ENCODE measurements at regions not wholly inside any gene's neighbourhood (a gene's known extent, or its start where the extent isn't known, plus 50 kb on each side); places are given as distances from the start of the nearest gene placed in this dataset.
"Not testable (repeated sequence)": the region's sequence is repeated elsewhere in the genome, so short reads cannot be mapped to it uniquely, and the experiment has no call there.

DNA sequence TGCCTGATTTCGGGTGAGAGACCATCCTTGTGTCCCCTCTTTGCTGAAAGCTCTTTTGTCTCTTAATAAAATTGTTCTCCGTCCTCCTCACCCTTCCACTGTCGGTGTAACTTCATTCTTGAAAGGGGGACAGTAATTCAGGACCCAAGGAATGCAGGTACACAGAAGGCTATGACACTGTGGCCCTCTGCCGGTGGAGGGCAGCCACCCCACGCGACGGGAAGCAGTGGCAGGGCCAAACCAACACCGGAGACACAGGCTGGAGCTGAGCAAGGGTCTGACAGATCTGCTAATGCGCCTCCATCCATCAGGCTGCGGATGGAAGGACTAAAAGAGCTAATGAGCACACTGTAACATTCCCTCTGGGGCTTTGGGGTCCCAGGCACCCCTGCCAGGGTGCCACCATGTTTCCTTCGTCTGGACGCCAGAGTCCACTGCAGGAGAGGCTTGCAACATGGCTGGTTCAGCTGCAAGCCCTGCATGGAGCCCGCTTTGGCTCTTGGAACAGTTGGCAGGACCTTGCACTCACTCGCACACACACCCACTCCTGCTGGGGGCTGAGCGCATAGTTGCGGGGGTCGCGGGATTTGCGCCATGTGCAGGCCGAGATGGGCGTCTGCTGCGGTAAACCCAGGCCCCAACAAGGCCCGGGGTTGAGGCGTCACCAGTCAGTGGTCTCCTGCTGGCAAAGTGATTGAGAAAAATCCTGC, 544.1 kb upstream of the CDH7 start:
- no peak for DNase-seq (ENCODE audit: low read depth)
- no peak overlapping the region for H3K4me3 ChIP-seq (ENCODE audit: low read depth, low read length)
- TF ChIP-seq, protein P1, sequence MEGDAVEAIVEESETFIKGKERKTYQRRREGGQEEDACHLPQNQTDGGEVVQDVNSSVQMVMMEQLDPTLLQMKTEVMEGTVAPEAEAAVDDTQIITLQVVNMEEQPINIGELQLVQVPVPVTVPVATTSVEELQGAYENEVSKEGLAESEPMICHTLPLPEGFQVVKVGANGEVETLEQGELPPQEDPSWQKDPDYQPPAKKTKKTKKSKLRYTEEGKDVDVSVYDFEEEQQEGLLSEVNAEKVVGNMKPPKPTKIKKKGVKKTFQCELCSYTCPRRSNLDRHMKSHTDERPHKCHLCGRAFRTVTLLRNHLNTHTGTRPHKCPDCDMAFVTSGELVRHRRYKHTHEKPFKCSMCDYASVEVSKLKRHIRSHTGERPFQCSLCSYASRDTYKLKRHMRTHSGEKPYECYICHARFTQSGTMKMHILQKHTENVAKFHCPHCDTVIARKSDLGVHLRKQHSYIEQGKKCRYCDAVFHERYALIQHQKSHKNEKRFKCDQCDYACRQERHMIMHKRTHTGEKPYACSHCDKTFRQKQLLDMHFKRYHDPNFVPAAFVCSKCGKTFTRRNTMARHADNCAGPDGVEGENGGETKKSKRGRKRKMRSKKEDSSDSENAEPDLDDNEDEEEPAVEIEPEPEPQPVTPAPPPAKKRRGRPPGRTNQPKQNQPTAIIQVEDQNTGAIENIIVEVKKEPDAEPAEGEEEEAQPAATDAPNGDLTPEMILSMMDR (IDR thresholded peaks at IDR 0.05; ENCODE audit: insufficient read depth, low read depth, low read length), result no peak

DNA sequence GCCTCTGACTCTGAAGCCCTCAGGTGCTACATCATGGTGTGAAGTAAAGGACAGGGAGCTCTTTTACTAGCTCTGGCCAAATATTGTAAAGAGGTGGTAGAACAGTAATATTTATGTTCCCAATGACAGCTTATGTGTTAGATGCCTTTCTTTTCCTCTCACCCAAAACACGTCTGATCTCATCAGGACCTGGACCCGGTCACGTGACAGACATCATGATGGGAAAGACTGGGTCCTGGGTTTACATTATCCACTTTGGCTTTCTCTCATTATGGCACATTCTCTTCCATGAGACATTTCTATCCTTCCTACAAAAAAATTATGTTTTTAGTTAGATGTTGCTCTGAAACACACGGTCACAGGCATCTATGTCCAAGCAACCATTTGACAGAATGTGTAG, 548.7 kb upstream of the CDH7 start:
- no peak for DNase-seq (ENCODE audit: low read depth)
- no peak overlapping the region for H3K4me3 ChIP-seq (ENCODE audit: low read depth, low read length)
- TF ChIP-seq, protein P1 (IDR thresholded peaks at IDR 0.05; ENCODE audit: insufficient read depth, low read depth, low read length), result no peak

DNA sequence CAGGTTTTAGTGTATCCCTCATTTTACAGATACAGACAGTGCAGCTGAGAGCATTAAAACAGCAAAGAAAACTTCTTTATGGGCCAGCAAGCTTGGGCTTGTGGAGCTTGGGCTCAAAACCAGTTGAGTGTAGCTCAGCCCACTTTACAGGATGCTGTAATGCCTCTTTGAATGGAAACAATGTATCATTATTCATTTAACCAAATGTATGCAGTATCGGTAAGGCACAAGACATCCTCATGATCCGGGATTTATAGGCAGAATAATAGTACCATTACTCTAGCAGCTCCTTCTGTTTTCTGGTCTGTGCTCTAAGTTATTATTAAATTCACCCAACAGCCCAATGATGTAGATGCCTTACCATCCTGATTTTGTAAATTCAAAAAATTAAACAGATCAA, 575.1 kb upstream of the CDH7 start:
- TF ChIP-seq, protein P1 (IDR thresholded peaks at IDR 0.05; ENCODE audit: insufficient read depth, low read depth, low read length), result no peak
- H3K4me3 ChIP-seq (ENCODE audit: low read depth, low read length), result no peak overlapping the region
- no peak for DNase-seq (ENCODE audit: low read depth)

DNA sequence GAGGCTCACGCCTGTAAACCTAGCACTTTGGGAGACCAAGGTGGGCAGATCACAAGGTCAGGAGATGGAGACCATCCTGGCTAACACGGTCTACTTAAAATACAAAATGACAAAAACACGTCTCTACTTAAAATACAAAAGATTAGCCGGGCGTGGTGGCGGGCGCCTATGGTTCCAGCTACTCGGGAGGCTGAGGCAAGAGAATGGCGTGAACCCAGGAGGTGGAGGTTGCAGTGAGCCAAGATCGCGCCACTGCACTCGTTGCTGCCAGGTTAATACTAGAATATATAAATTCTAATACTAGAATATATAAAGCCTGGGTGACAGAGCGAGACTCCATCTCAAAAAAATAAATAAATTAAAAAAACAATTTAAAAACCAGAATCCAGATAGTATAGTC, 588.7 kb upstream of the CDH7 start:
- H3K4me3 ChIP-seq (ENCODE audit: low read depth, low read length); DNase-seq (ENCODE audit: low read depth): not testable (repeated sequence)

DNA sequence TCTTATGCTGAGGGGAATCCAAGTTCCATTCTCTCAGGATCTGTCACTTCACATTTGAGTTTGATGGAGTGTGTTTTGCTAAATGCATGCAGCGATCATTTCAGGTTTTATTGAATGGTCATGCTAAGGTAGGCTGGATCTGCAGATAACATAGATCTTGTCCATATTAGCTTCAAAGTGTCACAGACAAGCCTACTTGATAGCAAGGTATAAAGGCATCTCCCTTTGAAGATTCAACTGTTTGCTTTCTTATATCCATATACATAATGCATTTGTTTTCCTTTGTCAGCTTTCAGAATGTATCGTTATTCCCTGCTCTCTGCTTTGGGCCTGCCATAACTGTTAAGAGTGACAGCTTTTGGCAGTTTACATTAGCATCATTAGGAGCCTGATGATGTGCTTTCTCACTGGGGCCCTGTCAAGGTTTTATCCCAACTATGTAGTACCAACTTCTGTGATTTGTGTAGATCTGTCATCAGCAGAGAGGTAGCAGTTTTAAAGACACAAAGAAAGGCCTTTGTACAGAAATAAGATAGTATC, 604.3 kb upstream of the CDH7 start:
- no peak for DNase-seq (ENCODE audit: low read depth)
- H3K4me3 ChIP-seq (ENCODE audit: low read depth, low read length), result no peak overlapping the region
- TF ChIP-seq, protein P1 (IDR thresholded peaks at IDR 0.05; ENCODE audit: insufficient read depth, low read depth, low read length), result no peak

DNA sequence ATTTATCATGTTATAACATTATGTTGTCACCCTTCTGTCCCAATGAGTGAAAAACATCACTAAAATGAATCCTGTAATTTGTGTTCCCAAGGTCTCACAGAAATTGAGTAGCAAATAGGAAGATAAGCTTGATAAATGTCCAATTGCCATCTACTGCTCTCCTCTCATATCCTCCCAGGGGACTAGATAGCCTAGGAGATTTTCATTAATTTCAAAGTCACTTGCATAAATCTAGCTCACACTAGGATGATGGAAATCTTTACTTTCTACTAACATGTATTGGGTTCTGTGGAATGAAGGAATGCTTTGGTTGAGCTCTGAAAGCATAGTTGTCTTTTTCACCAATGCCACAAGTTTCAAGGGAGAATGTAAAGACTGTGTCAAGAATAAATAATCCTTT, 605.5 kb upstream of the CDH7 start:
- TF ChIP-seq, protein P1 (IDR thresholded peaks at IDR 0.05; ENCODE audit: insufficient read depth, low read depth, low read length), result no peak
- no peak overlapping the region for H3K4me3 ChIP-seq (ENCODE audit: low read depth, low read length)
- DNase-seq (ENCODE audit: low read depth), result no peak

DNA sequence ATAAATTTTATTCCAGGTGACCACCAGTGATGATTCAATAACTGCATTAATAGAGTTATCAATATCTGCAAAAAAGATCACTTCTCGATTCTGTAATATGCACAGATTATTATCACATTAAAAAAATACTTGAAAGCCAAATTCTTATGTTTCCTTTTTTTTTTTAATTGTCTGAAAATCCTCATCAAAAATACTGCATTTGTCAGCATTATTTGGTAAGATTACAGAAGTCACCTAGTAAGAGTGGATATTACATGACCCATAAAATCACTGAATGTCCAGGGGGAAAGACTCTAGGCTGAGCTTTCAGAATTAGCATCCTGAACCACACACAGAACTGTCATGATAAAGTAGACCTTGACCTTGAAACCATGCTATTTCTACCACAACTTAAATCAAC, 617.2 kb upstream of the CDH7 start:
- DNase-seq (ENCODE audit: low read depth), result no peak

More for the DNA sequence above, 617.2 kb upstream of the CDH7 start:
- TF ChIP-seq, protein P1 (IDR thresholded peaks at IDR 0.05; ENCODE audit: insufficient read depth, low read depth, low read length), result no peak
- no peak overlapping the region for H3K4me3 ChIP-seq (ENCODE audit: low read depth, low read length)

Measured in fibroblast of villous mesenchyme (primary cell).